Activated naive CD8-positive, alpha-beta T cell treated with anti-CD3 and anti-CD28 coated beads, Interleukin-2, amount 10 ng/mL, durations not matched to agents 7 days and 5 days (primary cell): ENCODE measurements at regions not wholly inside any gene's neighbourhood (a gene's known extent, or its start where the extent isn't known, plus 50 kb on each side); places are given as distances from the start of the nearest gene placed in this dataset.

Experiments
- ATAC-seq: fragments of 150-1000 bp; cut with Tn5 transposase; one replicate; pipeline ENCODE4 v1.10.0; 2021; ENCODE audit warnings: low read depth, moderate library complexity
- POLR2A ChIA-PET: fragments of 350-600 bp; sonication (Branson Sonifier 250); formaldehyde crosslinking; loops from one replicate; lab custom pipeline; 2021; ENCODE audit warnings: antibody characterized with exemption; lab: Charles Lee
- DNase-seq: peaks from one replicate; pipeline ENCODE4 v3.0.0; 2021
- H3K27ac Mint-ChIP-seq: one replicate; pipeline ENCODE4 v1.8.0; 2022; ENCODE audit warnings: mild to moderate bottlenecking, mixed read lengths
- H3K27me3 Mint-ChIP-seq: one replicate; pipeline ENCODE4 v1.8.0; 2022; ENCODE audit warnings: mild to moderate bottlenecking, moderate library complexity, mixed read lengths
- H3K36me3 Mint-ChIP-seq: one replicate; pipeline ENCODE4 v1.8.0; 2021; ENCODE audit warnings: mild to moderate bottlenecking, mixed read lengths
- H3K4me1 Mint-ChIP-seq: one replicate; pipeline ENCODE4 v1.8.0; 2021; ENCODE audit warnings: mixed read lengths
- H3K4me3 Mint-ChIP-seq: one replicate; pipeline ENCODE4 v1.8.0; 2022; ENCODE audit warnings: mild to moderate bottlenecking, moderate library complexity, mixed read lengths
- H3K9me3 Mint-ChIP-seq: one replicate; pipeline ENCODE4 v1.8.0; 2021; ENCODE audit warnings: mixed read lengths

DNA sequence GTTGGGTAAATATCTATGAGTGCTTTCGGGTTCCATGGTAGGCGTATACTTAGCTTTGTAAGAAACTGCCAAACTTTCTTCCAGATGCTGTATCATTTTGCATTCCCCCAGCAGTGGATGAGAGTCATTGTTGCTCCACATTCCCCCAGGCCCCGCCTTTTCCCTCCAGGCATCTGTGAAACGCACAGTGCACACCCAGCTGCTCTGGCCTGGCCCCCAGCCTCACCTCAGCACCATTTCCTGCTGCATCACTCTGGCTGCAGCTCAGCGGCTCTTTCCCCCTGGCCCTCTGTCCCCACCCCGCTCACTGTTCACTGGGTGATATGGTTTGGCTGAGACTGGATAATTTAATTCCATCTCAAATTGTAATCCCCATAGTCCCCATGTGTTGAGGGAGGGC is 76.6 kb upstream of the SPTLC1 start:
- Mint-ChIP-seq H3K36me3 (no peaks in the 10 kb centered on the region), H3K4me1 (no peaks in the 10 kb centered on the region), H3K4me3 (no peak overlapping the region), H3K27me3 (peaks cover 7% of the 10 kb centered on the region), H3K9me3 (no peaks in the 10 kb centered on the region), H3K27ac (no peak overlapping the region)
- ATAC-seq: no peak
- POLR2A ChIA-PET: no interaction called here
- DNase-seq: no peak

- POLR2A ChIA-PET: no interaction called here
- no peak overlapping the region for H3K27ac Mint-ChIP-seq
These were observed 75.2 kb upstream of the SPTLC1 start for GRCh38 chr9:92190536-92190790.

DNA sequence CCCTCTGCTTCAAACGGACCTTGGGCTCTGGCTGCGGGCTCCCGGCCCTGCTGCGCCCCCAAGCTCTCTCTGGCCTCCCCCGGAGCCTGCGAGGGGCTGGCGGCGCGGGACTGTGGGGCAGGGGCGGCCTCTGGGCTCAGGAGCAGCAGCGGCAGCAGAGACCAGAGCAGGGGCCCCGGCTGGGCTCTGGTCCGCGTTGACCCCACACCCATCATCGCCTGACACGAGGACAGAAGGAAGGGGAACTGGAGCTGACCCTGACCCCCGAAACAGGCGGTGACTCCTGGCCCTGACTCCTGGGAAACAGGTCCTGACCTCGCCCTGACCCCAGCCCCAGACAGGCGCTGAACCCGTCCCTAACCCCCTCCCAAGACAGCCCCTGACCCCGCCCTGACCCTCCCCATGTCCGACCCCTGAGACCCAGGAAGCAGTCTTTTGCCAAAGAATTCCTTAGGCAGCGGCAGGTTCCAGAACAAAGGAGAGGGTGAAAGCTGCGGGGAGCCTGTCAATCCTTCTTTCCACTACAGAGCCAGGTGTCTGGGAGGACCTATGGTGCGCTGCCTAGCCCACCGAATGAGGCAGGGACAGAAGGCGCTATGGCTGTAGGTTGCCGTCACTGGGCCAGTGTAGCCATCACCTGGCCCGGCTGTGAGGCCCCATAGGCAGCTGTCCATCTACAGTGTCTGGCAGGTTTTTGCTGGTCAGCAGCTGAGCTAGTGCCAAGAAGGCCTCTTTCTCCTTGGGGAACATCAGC is 74.7 kb upstream of the SPTLC1 start:
- H3K4me1 Mint-ChIP-seq: no peaks in the 10 kb centered on the region

More at GRCh38 chr9:92190536-92190790, 75.2 kb upstream of the SPTLC1 start:
- DNase-seq (no peak), ATAC-seq (no peak)
- no peak overlapping the region for H3K4me3 Mint-ChIP-seq
- H3K27me3 Mint-ChIP-seq: peaks cover 6% of the 10 kb centered on the region
- no peaks in the 10 kb centered on the region for H3K4me1 Mint-ChIP-seq
- H3K36me3 Mint-ChIP-seq: no peaks in the 10 kb centered on the region
- H3K9me3 Mint-ChIP-seq: no peaks in the 10 kb centered on the region

GRCh38 chr9:92188969-92189781 is 74.0 kb upstream of the SPTLC1 start:
- Mint-ChIP-seq H3K27ac (no peak overlapping the region), H3K4me1 (no peaks in the 10 kb centered on the region), H3K9me3 (no peaks in the 10 kb centered on the region), H3K4me3 (no peak overlapping the region), H3K36me3 (no peaks in the 10 kb centered on the region), H3K27me3 (peaks cover 7% of the 10 kb centered on the region)
- POLR2A ChIA-PET: no interaction called here
- ATAC-seq (no peak), DNase-seq (no peak)

More for the DNA sequence above, 74.7 kb upstream of the SPTLC1 start:
- H3K27ac Mint-ChIP-seq: no peak overlapping the region
- no peak overlapping the region for H3K4me3 Mint-ChIP-seq
- H3K9me3 Mint-ChIP-seq: no peaks in the 10 kb centered on the region
- no peaks in the 10 kb centered on the region for H3K36me3 Mint-ChIP-seq
- peaks cover 6% of the 10 kb centered on the region for H3K27me3 Mint-ChIP-seq
- ATAC-seq (no peak), DNase-seq (no peak)
- POLR2A ChIA-PET: no interaction called here

DNA sequence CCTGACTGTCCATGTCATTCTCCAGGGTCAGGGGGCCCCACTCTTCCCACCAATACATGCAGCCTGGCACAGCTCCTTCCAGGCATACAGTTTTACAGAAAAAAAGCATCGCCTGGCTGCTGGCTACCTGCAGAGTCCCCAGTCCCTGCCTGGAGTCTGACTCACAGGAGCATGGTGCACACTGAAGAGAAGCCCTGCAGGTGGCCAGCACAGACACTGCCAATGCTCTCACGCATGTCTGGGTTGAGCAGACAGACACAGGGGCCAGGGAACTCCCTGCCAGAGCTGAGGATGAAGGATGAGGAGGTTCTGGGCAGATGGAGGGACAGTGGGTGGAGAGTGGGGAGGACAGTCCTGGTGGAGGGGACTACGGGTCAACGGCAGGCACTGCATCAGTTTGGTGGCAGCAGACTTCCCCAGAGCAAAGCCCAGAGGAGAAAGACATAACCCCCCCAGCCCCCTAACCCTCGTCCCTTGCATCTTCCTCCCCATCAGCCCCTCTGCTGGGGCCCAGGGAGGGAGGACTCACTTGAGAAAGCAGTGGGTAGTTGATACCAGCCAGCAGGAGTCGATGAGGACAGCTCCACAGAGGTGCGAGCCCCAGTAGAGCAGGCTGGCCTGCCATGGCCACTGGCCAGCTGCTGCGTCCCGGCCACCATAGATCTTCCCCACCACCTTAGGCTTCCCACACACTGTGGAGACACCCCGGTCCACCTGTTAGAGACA is 72.9 kb upstream of the SPTLC1 start:
- no peak overlapping the region for H3K4me3 Mint-ChIP-seq
- H3K9me3 Mint-ChIP-seq: no peaks in the 10 kb centered on the region
- peaks cover 4% of the 10 kb centered on the region for H3K27me3 Mint-ChIP-seq
- H3K27ac Mint-ChIP-seq: no peak overlapping the region
- no peaks in the 10 kb centered on the region for H3K4me1 Mint-ChIP-seq
- ATAC-seq (no peak), DNase-seq (no peak)
- POLR2A ChIA-PET: no interaction called here
- no peaks in the 10 kb centered on the region for H3K36me3 Mint-ChIP-seq

- H3K4me1 Mint-ChIP-seq: no peaks in the 10 kb centered on the region
- no peak overlapping the region for H3K27ac Mint-ChIP-seq
- peaks cover 2% of the 10 kb centered on the region for H3K27me3 Mint-ChIP-seq
- no peak overlapping the region for H3K4me3 Mint-ChIP-seq
- ATAC-seq (no peak), DNase-seq (no peak)
- POLR2A ChIA-PET: no interaction called here
- H3K9me3 Mint-ChIP-seq: no peaks in the 10 kb centered on the region
- no peaks in the 10 kb centered on the region for H3K36me3 Mint-ChIP-seq
These were observed 72.2 kb upstream of the SPTLC1 start for GRCh38 chr9:92187390-92187789.

- no peak for DNase-seq
- no peak for ATAC-seq
- POLR2A ChIA-PET: no interaction called here
- H3K9me3 Mint-ChIP-seq: no peaks in the 10 kb centered on the region
- no peak overlapping the region for H3K4me3 Mint-ChIP-seq
- peaks cover 2% of the 10 kb centered on the region for H3K27me3 Mint-ChIP-seq
- no peaks in the 10 kb centered on the region for H3K36me3 Mint-ChIP-seq
- no peaks in the 10 kb centered on the region for H3K4me1 Mint-ChIP-seq
- no peak overlapping the region for H3K27ac Mint-ChIP-seq
These were observed 71.4 kb upstream of the SPTLC1 start for GRCh38 chr9:92186631-92187030.

DNA sequence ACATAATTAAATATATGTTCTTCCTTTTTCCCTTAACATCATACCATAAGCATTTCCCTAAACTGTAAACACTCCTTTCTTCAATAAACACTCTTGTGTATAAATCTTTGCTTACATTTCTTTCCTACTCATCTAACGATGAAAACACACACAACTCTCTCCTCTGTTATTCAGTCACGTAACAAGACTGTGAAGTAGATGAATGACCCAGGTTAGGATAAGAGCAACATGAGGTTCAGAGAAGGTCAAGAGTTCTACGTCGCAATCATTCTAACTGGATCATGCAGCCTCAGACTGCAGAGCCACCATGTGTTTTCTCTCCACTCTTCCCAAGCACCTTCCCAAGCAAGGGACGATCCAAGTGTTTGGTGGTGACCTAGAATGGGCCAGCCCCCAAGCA is 70.5 kb upstream of the SPTLC1 start:
- POLR2A ChIA-PET: no interaction called here
- Mint-ChIP-seq H3K9me3 (no peaks in the 10 kb centered on the region), H3K27ac (no peak overlapping the region), H3K4me3 (no peak overlapping the region), H3K27me3 (peaks cover 2% of the 10 kb centered on the region), H3K4me1 (no peaks in the 10 kb centered on the region), H3K36me3 (no peaks in the 10 kb centered on the region)
- ATAC-seq: no peak
- no peak for DNase-seq

- no peak for ATAC-seq
- Mint-ChIP-seq H3K27ac (no peak overlapping the region), H3K27me3 (peaks cover 2% of the 10 kb centered on the region), H3K4me1 (no peaks in the 10 kb centered on the region), H3K36me3 (no peaks in the 10 kb centered on the region), H3K9me3 (no peaks in the 10 kb centered on the region), H3K4me3 (no peak overlapping the region)
- DNase-seq: no peak
- POLR2A ChIA-PET: no interaction called here
These were observed 69.9 kb upstream of the SPTLC1 start for GRCh38 chr9:92185096-92185495.

DNA sequence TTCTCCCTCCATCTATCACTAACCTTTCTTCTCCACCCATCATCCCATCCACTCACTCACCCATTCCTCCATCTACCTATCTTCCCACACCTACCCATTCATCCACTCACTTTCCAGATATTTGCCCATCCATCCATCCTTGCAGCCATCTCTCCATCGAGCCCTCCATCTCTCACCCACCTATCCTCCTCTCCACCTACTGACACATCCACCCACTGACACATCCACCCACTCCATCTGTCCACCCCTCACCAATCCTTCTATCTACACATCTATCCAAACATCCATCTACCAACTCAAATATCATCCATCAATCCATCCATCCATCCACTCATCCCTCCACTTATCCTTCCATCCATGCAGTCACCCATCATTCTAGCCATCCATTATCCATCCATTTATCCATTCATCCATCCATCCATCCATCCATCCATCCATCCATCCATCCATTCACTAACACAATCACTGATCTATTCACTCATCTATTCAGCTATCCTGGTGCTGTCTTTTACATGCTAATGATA is 68.9 kb upstream of the SPTLC1 start:
- no peak for ATAC-seq
- POLR2A ChIA-PET: no interaction called here
- peaks cover 2% of the 10 kb centered on the region for H3K27me3 Mint-ChIP-seq

DNA sequence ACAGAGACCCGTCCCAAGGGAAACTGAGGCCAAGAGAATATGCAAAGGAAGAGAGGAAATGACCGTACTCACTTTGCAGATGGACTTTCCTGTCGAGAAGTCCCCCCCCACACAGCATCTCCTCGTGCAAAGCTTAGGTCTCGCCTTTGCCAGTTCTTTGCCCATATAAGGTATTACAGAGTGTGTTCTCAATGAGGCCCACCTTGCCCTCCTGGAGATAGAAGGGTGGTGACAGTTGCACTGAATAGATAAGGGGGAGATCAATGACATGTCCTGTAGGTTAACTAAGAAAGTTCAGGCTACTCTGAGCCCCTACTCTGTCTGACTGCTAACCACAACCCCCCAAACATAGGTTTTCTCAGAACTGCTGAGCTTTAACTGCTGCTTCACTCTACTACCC is 68.2 kb upstream of the SPTLC1 start:
- DNase-seq (no peak), ATAC-seq (no peak)
- POLR2A ChIA-PET: no interaction called here
- peaks cover 2% of the 10 kb centered on the region for H3K27me3 Mint-ChIP-seq
- H3K36me3 Mint-ChIP-seq: no peaks in the 10 kb centered on the region
- H3K4me1 Mint-ChIP-seq: no peaks in the 10 kb centered on the region
- H3K4me3 Mint-ChIP-seq: no peak overlapping the region
- H3K27ac Mint-ChIP-seq: no peak overlapping the region
- no peaks in the 10 kb centered on the region for H3K9me3 Mint-ChIP-seq

More for the DNA sequence above, 68.9 kb upstream of the SPTLC1 start:
- Mint-ChIP-seq H3K4me1 (no peaks in the 10 kb centered on the region), H3K9me3 (no peaks in the 10 kb centered on the region), H3K27ac (no peak overlapping the region), H3K36me3 (no peaks in the 10 kb centered on the region), H3K4me3 (no peak overlapping the region)
- no peak for DNase-seq

DNA sequence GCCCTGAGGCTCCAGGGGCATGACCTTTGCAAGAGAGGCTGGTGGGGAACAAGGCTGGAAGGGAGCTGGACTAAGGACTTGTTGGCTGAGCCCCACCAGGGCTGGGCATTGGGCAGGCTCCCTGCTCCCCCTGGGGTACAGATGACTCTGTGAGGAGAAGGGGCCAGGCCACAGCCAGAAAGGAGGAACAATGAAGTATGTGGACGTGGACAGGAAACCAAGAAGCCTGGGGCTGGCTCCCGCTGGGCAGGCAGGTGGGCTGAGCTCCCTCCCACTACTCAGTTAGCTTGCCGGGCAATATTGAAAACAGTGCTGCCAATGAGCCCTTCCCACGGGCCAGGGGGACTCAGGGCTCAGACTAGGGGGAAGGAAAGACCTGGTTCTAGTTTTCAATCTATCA is 66.1 kb upstream of the SPTLC1 start:
- Mint-ChIP-seq H3K36me3 (no peaks in the 10 kb centered on the region), H3K27ac (no peak overlapping the region), H3K4me3 (no peak overlapping the region), H3K4me1 (no peaks in the 10 kb centered on the region), H3K27me3 (peaks cover 2% of the 10 kb centered on the region), H3K9me3 (no peaks in the 10 kb centered on the region)
- POLR2A ChIA-PET: no interaction called here
- DNase-seq (no peak), ATAC-seq (no peak)

DNA sequence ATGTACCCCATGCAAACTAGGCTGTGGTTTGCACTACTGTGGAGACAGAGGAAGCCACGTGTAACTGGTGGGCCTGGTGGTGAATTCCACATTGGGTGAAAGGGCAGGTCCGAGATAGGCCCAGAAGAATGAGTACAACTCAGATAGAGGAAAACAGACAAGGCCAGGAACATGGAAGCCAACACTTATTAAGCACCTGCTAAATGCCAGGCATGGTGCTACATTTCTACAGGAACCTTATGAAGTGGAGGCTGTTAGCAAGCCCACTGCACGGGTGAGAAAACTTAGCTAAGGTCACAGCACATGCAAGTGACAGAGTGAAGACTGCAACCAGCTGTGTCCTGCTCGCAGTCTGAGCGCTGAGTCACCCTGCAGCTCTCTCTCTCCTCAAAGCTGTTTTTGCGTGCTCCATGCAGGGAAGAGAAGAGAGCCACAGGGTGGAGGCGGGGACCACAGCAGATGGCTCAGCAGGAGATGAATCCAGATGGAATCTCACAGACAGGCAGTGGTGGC is 65.5 kb upstream of the SPTLC1 start:
- H3K4me1 Mint-ChIP-seq: no peaks in the 10 kb centered on the region
- no peak overlapping the region for H3K4me3 Mint-ChIP-seq
- no peaks in the 10 kb centered on the region for H3K36me3 Mint-ChIP-seq
- POLR2A ChIA-PET: no interaction called here
- no peak for DNase-seq
- ATAC-seq: no peak
- no peak overlapping the region for H3K27ac Mint-ChIP-seq
- H3K27me3 Mint-ChIP-seq: peaks cover 2% of the 10 kb centered on the region
- no peaks in the 10 kb centered on the region for H3K9me3 Mint-ChIP-seq
